H9 (cell line): ENCODE measurements at regions not wholly inside any gene's neighbourhood (a gene's known extent, or its start where the extent isn't known, plus 50 kb on each side); places are given as distances from the start of the nearest gene placed in this dataset.

ENCODE experiments used
- DNase-seq: peaks from one replicate; pipeline ENCODE4 v3.0.0-alpha.2; 2017
- H2AFZ ChIP-seq: one replicate; pipeline ENCODE4 v1.6.1; 2013; ENCODE audit warnings: mild to moderate bottlenecking, low read length, control low read depth, moderate library complexity
- H2AK5ac ChIP-seq: 2 replicates; pipeline ENCODE4 v1.6.1; 2013; ENCODE audit warnings: low read length, control low read depth, mixed read lengths; ENCODE audit not compliant: insufficient read length
- H2BK120ac ChIP-seq: one replicate; pipeline ENCODE4 v1.6.1; 2013; ENCODE audit warnings: low read depth, mild to moderate bottlenecking, low read length, control low read depth, inconsistent platforms; ENCODE audit not compliant: poor library complexity, severe bottlenecking
- H2BK12ac ChIP-seq: 2 replicates; pipeline ENCODE4 v1.6.1; 2013; ENCODE audit warnings: low read length, control low read depth, mixed read lengths, low read depth; ENCODE audit not compliant: insufficient read length
- H2BK15ac ChIP-seq: 2 replicates; pipeline ENCODE4 v1.6.1; 2013; ENCODE audit warnings: low read depth, low read length, control low read depth
- H2BK20ac ChIP-seq: one replicate; pipeline ENCODE4 v1.6.1; 2013; ENCODE audit warnings: low read depth, mild to moderate bottlenecking, low read length, control low read depth, inconsistent platforms; ENCODE audit not compliant: poor library complexity, severe bottlenecking
- H2BK5ac ChIP-seq: 2 replicates; pipeline ENCODE4 v1.6.1; 2013; ENCODE audit warnings: low read length, control low read depth, mixed read lengths; ENCODE audit not compliant: insufficient read length
- H3K14ac ChIP-seq: 2 replicates; pipeline ENCODE4 v1.6.1; 2013; ENCODE audit warnings: low read length, control low read depth; ENCODE audit not compliant: insufficient read depth
- H3K18ac ChIP-seq: 2 replicates; pipeline ENCODE4 v1.6.1; 2013; ENCODE audit warnings: low read depth, mild to moderate bottlenecking, mixed read lengths, low read length, control low read depth; ENCODE audit not compliant: insufficient read length
- H3K23ac ChIP-seq: 2 replicates; pipeline ENCODE4 v1.6.1; 2013; ENCODE audit warnings: low read length, control low read depth, mixed read lengths, low read depth; ENCODE audit not compliant: insufficient read length
- H3K23me2 ChIP-seq: 2 replicates; pipeline ENCODE4 v1.6.1; 2013; ENCODE audit warnings: low read depth, mild to moderate bottlenecking, mixed read lengths, low read length, control low read depth; ENCODE audit not compliant: insufficient read length, poor library complexity, severe bottlenecking
- H3K27ac ChIP-seq: 2 replicates; pipeline ENCODE4 v1.5.1; 2013; ENCODE audit warnings: low read length, control low read depth, mixed read lengths, low read depth; ENCODE audit not compliant: insufficient read length
- H3K27me3 ChIP-seq: 2 replicates; pipeline ENCODE4 v1.6.1; 2013; ENCODE audit warnings: low read length, control low read depth, inconsistent platforms; ENCODE audit not compliant: insufficient read depth
- H3K4ac ChIP-seq: 2 replicates; pipeline ENCODE4 v1.6.1; 2013; ENCODE audit warnings: low read depth, mild to moderate bottlenecking, control low read depth, inconsistent platforms, low read length, moderate library complexity
- H3K4me1 ChIP-seq: 2 replicates; pipeline ENCODE4 v1.6.1; 2013; ENCODE audit warnings: low read length, control low read depth, inconsistent platforms; ENCODE audit not compliant: insufficient read depth
- H3K4me2 ChIP-seq: 2 replicates; pipeline ENCODE4 v1.6.1; 2013; ENCODE audit warnings: low read length, control low read depth, mixed read lengths; ENCODE audit not compliant: insufficient read length, insufficient read depth
- H3K56ac ChIP-seq: 2 replicates; pipeline ENCODE4 v1.6.1; 2013; ENCODE audit warnings: low read depth, mild to moderate bottlenecking, mixed read lengths, low read length, control low read depth; ENCODE audit not compliant: insufficient read length
- H3K79me1 ChIP-seq: 2 replicates; pipeline ENCODE4 v1.6.1; 2013; ENCODE audit warnings: low read depth, mild to moderate bottlenecking, moderate library complexity, low read length, control low read depth, inconsistent platforms; ENCODE audit not compliant: insufficient read depth, poor library complexity, severe bottlenecking
- H3K79me2 ChIP-seq: 2 replicates; pipeline ENCODE4 v1.6.1; 2013; ENCODE audit warnings: low read length, control low read depth, inconsistent platforms; ENCODE audit not compliant: insufficient read depth
- H3K9ac ChIP-seq: 2 replicates; pipeline ENCODE4 v1.6.1; 2013; ENCODE audit warnings: low read length, control low read depth, mixed read lengths; ENCODE audit not compliant: insufficient read length; ENCODE audit errors: extremely low read depth
- H3K9me3 ChIP-seq: one replicate; pipeline ENCODE4 v1.6.1; 2013; ENCODE audit warnings: low read depth, low read length, inconsistent platforms; ENCODE audit not compliant: control insufficient read depth
- H3T11ph ChIP-seq: one replicate; pipeline ENCODE4 v1.6.1; 2013; ENCODE audit warnings: mild to moderate bottlenecking, low read length, control low read depth, inconsistent platforms
- H4K20me1 ChIP-seq: one replicate; pipeline ENCODE4 v1.6.1; 2013; ENCODE audit not compliant: control insufficient read depth, insufficient read length, insufficient read depth
- H4K5ac ChIP-seq: 2 replicates; pipeline ENCODE4 v1.6.1; 2013; ENCODE audit warnings: low read depth, mild to moderate bottlenecking, mixed read lengths, low read length, control low read depth; ENCODE audit not compliant: insufficient read length
- H4K8ac ChIP-seq: replicated peaks from 2 replicates; pipeline ENCODE4 v1.6.1; 2013; ENCODE audit warnings: low read length, control low read depth, mixed read lengths, low read depth; ENCODE audit not compliant: insufficient read length
- H4K91ac ChIP-seq: 2 replicates; pipeline ENCODE4 v1.6.1; 2013; ENCODE audit warnings: low read depth, mild to moderate bottlenecking, moderate library complexity, mixed read lengths, low read length, control low read depth; ENCODE audit not compliant: insufficient read length
- H3K27ac Mint-ChIP-seq, 3 experiments: 2 replicates in 2 of 3; 3 replicates in 1 of 3; pipeline ENCODE4 v1.8.0; 2020 to 2021; ENCODE audit warnings: mixed read lengths in 3 of 3, mild to moderate bottlenecking in 1 of 3, moderate library complexity in 1 of 3
- H3K27me3 Mint-ChIP-seq: 2 replicates; pipeline ENCODE4 v1.8.0; 2021; ENCODE audit warnings: low read depth, mild to moderate bottlenecking, moderate library complexity, mixed read lengths
- H3K36me3 Mint-ChIP-seq, 3 experiments: 2 replicates in 2 of 3; 3 replicates in 1 of 3; pipeline ENCODE4 v1.8.0; 2020 to 2021; ENCODE audit warnings: low read depth in 3 of 3, mixed read lengths in 3 of 3; ENCODE audit not compliant: insufficient read depth in 1 of 3
- H3K4me1 Mint-ChIP-seq, 2 experiments: 2 replicates each; pipeline ENCODE4 v1.8.0; 2020; ENCODE audit warnings: mixed read lengths in 2 of 2
- H3K4me3 Mint-ChIP-seq, 2 experiments: 2 replicates in 1 of 2; 3 replicates in 1 of 2; pipeline ENCODE4 v1.8.0; 2020 to 2021; ENCODE audit warnings: mild to moderate bottlenecking in 2 of 2, mixed read lengths in 2 of 2, moderate library complexity in 1 of 2
- H3K9me3 Mint-ChIP-seq, 2 experiments: 2 replicates in 1 of 2; 3 replicates in 1 of 2; pipeline ENCODE4 v1.8.0; 2020; ENCODE audit warnings: mild to moderate bottlenecking in 2 of 2, mixed read lengths in 2 of 2, moderate library complexity in 1 of 2
- CTCF ChIP-seq: fragments of 200-600 bp; sonication (generic); conservative IDR thresholded peaks from 3 replicates; pipeline ENCODE4 v1.8.0; 2021; ENCODE audit warnings: antibody characterized with exemption, mild to moderate bottlenecking
- WGBS: extraction: QIAGEN DNeasy Blood & Tissue Kit; methylation state at CpG from one replicate; pipeline ENCODE4 v1.1.7; 2013; ENCODE audit warnings: missing lambda C conversion rate, low lambda C conversion rate, mixed read lengths; ENCODE audit not compliant: insufficient read length; ENCODE audit errors: extremely low coverage; 5-methylcytosine and 5-hydroxymethylcytosine counted together

- Histone ChIP-seq H3K23ac (no peak overlapping the region), H3K79me1 (no peaks in the 10 kb centered on the region), H3T11ph (no peak overlapping the region), H2BK12ac (no peak overlapping the region), H2BK15ac (no peak overlapping the region), H3K18ac (no peak overlapping the region), H3K4me2 (no peak overlapping the region), H3K79me2 (no peaks in the 10 kb centered on the region), H3K4me1 (no peaks in the 10 kb centered on the region), H3K27ac (no peak overlapping the region), H3K14ac (no peak overlapping the region), H4K20me1 (no peaks in the 10 kb centered on the region), H3K27me3 (no peaks in the 10 kb centered on the region), H4K5ac (no peak overlapping the region), H2AK5ac (no peak overlapping the region), H4K91ac (no peak overlapping the region), H3K9me3 (no peaks in the 10 kb centered on the region), H2BK5ac (no peak overlapping the region), H2BK120ac (no peak overlapping the region), H3K9ac (no peak overlapping the region), H2BK20ac (no peak overlapping the region), H3K4ac (no peak overlapping the region), H3K23me2 (no peaks in the 10 kb centered on the region), H4K8ac (no peak overlapping the region), H2AFZ (no peak overlapping the region), H3K56ac (no peak overlapping the region)
- H3K4me1 Mint-ChIP-seq = no peaks in the 10 kb centered on the region
- no peak for TF ChIP-seq CTCF
- no peaks in the 10 kb centered on the region for H3K36me3 Mint-ChIP-seq
- H3K27me3 Mint-ChIP-seq = no peaks in the 10 kb centered on the region
- DNase-seq = no peak
- no peaks in the 10 kb centered on the region; a peak in 1 of 5 replicates for H3K9me3 Mint-ChIP-seq
- no peak overlapping the region for H3K27ac Mint-ChIP-seq
- no peak overlapping the region for H3K4me3 Mint-ChIP-seq
- WGBS = no CpG with 5 or more reads among the region's 3 CpGs
These were observed 239.0 kb upstream of the EGLN3 start for GRCh38 chr14:34189866-34190265.
